ENCODE measurements at regions not wholly inside any gene's neighbourhood (a gene's known extent, or its start where the extent isn't known, plus 50 kb on each side); places are given as distances from the start of the nearest gene placed in this dataset.
"Not testable (repeated sequence)": the region's sequence is repeated elsewhere in the genome, so short reads cannot be mapped to it uniquely, and the experiment has no call there.

DNA sequence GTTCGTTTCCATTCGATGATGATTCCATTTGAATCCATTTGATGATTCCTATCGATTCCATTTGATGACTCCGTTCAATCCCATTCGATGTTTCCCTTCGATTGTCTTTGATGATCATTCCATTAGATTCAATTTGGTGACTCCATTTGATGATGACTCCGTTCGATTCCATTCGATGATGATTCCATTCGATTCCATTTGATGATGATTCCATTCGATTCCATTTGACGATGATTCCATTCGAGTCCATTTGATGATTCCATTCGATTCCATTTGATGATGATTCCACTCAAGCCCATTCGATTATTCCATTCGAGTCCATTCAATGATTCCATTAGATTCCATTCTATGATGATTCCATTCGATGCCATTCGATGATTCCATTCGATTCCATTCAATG is 2730.6 kb downstream of the RPIA start:
- 78 to 82% methylated on average over 19 of the region's 19 CpGs for WGBS, 2 donors
- H3K4me3 ChIP-seq; H3K36me3 ChIP-seq; H3K27ac ChIP-seq; H3K27me3 ChIP-seq; intact Hi-C loops (cut with DNase I); H3K4me1 ChIP-seq; DNase-seq: not testable (repeated sequence)
- H3K9me3 ChIP-seq, result peaks cover 4 to 15% (median 8%) of the 10 kb centered on the region in 3 donors

DNA sequence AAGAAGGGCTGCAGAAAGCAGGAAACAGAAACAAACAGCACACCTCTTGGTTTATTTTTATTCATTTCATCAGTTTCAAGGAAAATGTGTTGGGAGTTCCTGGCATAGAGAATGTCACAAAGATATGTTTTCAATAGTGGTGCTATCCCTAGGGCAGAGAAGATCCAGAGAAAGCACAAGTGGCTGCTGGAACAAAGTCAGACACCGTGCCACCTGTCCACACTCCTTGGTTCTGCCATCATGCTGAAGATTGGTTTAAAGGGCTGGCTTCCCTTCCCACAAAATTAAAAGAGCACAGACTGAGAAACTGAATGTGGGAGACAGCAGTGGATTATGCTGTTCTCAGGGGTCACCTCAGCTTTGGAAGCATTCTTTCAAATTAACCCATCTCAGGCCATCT is 2735.7 kb downstream of the RPIA start:
- WGBS, 2 donors, result 41 to 63% methylated on average over 1 of the region's 1 CpG
- H3K27ac ChIP-seq; intact Hi-C loops (cut with DNase I); H3K9me3 ChIP-seq; DNase-seq; H3K36me3 ChIP-seq; H3K4me3 ChIP-seq; H3K27me3 ChIP-seq; H3K4me1 ChIP-seq: not testable (repeated sequence)

DNA sequence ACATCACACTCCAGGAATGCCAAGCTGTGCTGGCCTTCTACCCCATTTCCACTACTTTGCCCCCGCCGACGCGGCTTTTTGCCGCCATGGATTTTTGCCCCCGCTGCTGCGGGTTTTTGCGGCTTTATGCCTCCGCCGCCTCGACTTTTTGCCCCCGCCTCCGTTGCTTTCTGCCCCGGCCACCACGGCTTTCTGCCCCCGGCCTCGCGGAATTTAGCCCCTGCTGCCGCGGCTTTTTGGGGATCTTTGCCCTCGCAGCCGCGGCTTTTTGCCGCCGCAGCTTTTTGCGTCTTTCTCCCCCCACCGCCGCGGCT is 2750.4 kb downstream of the RPIA start:
- Histone ChIP-seq H3K4me1 (peaks cover 10 to 15% (median 12%) of the 10 kb centered on the region in 3 donors), H3K27me3 (peaks cover 12 to 56% (median 16%) of the 10 kb centered on the region in 4 donors), H3K4me3 (peak overlapping the region in 3 of 4 donors; percentile 27 to 49 (median 33))
- intact Hi-C loops (cut with DNase I); H3K36me3 ChIP-seq; H3K27ac ChIP-seq; H3K9me3 ChIP-seq; DNase-seq: not testable (repeated sequence)
- 13 to 27% methylated on average over 29 of the region's 29 CpGs for WGBS, 2 donors

DNA sequence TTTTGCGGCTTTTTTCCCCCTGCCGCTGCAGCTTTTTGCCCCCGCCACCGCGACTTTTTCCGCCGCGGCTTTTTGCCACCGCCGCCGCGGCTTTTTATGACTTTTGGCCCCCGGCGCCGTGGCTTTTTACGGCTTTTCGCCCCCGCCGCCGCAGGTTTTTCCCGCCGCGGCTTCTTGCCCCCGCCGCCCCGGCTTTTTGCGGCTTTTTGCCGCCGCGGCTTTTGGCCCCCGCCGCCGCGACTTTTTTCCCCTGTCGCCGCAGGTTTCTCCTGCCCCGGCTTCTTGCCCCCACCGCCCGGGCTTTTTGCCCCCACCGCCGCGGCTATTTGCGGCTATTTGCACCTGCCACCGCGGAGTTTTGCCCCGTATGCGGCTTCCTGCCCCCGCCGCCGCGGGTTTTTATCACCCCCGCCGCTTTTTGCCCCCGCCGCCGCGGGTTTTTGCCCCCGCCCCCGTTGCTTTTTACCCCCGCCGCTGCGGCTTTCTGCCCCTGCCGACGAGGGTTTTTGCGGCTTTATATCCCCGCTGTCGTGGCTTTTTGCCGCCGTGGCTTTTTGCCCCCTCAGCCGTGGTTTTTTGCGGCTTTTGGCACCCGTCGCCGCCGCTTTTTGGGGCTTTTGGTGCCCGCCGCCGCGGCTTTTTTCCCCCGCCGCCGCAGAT is 2750.9 kb downstream of the RPIA start:
- DNase-seq, result no peak
- Histone ChIP-seq H3K4me1 (peaks cover 10 to 15% (median 12%) of the 10 kb centered on the region in 3 donors), H3K27me3 (peaks cover 12 to 52% (median 16%) of the 10 kb centered on the region in 4 donors), H3K27ac (no peak overlapping the region), H3K9me3 (peaks cover 0 to 6% (median 0%) of the 10 kb centered on the region in 3 donors), H3K36me3 (no peaks in the 10 kb centered on the region), H3K4me3 (peak overlapping the region in 3 of 4 donors; percentile 27 to 49 (median 33))
- intact Hi-C loops (cut with DNase I), result no loop called here
- 14 to 17% methylated on average over 76 to 82 of the region's 82 CpGs for WGBS, 2 donors
- no peak for TF ChIP-seq POLR2A (IDR thresholded peaks at IDR 0.05)
- TF ChIP-seq, protein P1, sequence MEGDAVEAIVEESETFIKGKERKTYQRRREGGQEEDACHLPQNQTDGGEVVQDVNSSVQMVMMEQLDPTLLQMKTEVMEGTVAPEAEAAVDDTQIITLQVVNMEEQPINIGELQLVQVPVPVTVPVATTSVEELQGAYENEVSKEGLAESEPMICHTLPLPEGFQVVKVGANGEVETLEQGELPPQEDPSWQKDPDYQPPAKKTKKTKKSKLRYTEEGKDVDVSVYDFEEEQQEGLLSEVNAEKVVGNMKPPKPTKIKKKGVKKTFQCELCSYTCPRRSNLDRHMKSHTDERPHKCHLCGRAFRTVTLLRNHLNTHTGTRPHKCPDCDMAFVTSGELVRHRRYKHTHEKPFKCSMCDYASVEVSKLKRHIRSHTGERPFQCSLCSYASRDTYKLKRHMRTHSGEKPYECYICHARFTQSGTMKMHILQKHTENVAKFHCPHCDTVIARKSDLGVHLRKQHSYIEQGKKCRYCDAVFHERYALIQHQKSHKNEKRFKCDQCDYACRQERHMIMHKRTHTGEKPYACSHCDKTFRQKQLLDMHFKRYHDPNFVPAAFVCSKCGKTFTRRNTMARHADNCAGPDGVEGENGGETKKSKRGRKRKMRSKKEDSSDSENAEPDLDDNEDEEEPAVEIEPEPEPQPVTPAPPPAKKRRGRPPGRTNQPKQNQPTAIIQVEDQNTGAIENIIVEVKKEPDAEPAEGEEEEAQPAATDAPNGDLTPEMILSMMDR (IDR thresholded peaks at IDR 0.05), result no peak

DNA sequence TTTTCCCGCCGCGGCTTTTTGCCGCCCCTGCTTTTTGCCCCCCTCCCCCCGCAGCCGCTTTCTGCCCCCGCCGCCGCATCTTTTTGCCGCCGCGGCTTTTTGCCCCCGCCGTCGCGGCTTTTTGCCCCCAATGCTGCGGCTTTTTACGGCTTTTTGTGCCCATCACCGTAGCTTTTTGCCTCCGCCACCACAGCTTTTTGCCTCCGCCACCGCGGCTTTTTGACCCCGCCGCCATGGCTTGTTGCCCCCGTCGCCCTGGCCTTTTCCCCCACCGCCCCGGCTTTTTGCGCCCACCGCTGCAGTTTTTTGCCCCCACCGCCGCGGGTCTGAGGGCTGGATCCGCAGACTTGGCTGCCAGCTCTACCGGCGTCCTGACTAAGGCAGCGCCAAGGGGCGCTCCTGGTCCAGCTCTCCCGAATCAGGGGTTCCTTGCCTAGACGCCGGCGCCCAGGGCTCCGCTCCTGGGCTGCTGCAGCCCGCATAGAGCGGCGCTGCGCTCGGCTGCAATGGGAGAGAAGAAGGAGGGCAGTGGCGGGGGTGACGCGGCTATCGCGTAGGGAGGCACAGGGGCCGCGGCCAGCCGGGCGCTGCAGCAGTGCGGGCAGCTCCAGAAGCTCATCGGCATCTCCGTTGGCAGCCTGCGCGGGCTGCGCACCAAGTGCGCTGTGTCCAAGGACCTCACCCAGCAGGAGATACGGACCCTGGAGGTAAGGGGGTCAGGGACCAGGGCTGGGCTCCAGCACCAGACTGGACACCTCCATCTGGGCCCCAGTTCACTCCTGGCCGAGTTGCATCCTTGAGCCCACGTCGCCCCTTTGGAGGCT is 2751.6 kb downstream of the RPIA start:
- peaks cover 10 to 15% (median 12%) of the 10 kb centered on the region in 3 donors for H3K4me1 ChIP-seq
- DNase-seq; H3K9me3 ChIP-seq; H3K36me3 ChIP-seq; H3K27ac ChIP-seq; intact Hi-C loops (cut with DNase I): not testable (repeated sequence)
- peaks cover 12 to 54% (median 16%) of the 10 kb centered on the region in 4 donors for H3K27me3 ChIP-seq
- H3K4me3 ChIP-seq, result peak overlapping the region in 3 of 4 donors; percentile 27 to 49 (median 33)
- WGBS, 2 donors, result 10 to 26% methylated on average over 31 to 39 of the region's 69 CpGs

DNA sequence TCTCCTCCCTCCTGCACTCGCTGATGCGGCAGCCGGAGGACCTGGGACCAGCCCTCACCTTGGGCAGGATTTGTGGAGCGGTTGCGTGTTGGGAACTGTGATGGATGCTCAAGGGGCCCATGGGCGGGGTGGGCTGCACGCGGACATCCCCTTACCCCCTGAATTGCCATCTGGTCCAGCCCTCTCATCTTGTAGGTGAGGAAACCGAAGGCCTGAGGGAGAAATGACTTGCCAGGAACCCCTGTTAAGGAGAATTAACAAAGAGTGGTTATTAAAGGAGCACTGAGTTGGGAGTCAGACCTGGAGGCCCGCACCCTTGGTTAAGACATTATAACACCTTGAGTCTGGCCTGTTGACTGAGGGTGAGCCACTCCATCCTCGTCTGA is 2752.2 kb downstream of the RPIA start:
- H3K36me3 ChIP-seq; DNase-seq; intact Hi-C loops (cut with DNase I); H3K9me3 ChIP-seq; H3K27ac ChIP-seq; H3K4me3 ChIP-seq: not testable (repeated sequence)
- Histone ChIP-seq H3K27me3 (peaks cover 12 to 54% (median 16%) of the 10 kb centered on the region in 4 donors), H3K4me1 (peaks cover 10 to 15% (median 12%) of the 10 kb centered on the region in 3 donors)
- WGBS, 2 donors, result 70 to 75% methylated on average over 1 to 3 of the region's 11 CpGs

DNA sequence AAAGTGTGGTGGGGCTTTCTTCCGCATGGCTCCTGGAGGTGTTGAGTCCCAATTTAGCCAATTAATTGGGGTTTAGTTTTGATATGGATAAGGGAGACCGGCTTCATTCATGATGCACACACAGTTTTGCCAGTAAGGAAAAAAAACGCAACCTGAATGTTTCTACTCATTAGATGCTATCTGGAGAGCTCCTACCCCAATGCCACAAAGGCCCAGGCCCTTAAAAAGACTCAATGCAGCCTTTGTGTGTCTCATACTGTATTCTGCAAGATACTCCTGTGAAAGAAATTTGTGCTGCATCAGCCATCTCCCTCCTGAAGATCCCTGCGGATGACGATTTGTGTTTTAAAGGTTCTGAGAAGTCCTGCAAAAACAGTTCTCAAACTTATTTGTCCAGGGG is 2754.2 kb downstream of the RPIA start:
- H3K27ac ChIP-seq; DNase-seq; intact Hi-C loops (cut with DNase I); H3K4me3 ChIP-seq; H3K36me3 ChIP-seq; H3K9me3 ChIP-seq: not testable (repeated sequence)
- Histone ChIP-seq H3K4me1 (peaks cover 10 to 15% (median 12%) of the 10 kb centered on the region in 3 donors), H3K27me3 (peaks cover 12 to 42% (median 16%) of the 10 kb centered on the region in 4 donors)
- WGBS, 2 donors, result 74 to 79% methylated on average over 4 of the region's 5 CpGs

DNA sequence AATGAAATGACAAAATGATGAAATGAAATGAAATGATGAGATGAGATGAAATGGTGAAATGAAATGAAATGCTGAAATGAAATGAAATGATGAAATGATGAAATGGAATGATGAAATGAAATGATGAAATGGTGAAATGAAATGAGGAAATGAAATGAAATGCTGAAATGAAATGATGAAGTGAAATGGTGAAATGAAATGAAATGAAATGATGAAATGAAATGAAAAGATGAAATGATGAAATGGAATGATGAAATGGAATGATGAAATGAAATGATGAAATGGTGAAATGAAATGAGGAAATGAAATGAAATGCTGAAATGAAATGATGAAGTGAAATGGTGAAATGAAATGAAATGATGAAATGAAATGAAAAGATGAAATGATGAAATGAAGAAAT is 2755.0 kb downstream of the RPIA start:
- DNase-seq; intact Hi-C loops (cut with DNase I); H3K36me3 ChIP-seq; H3K4me3 ChIP-seq; H3K27ac ChIP-seq; H3K9me3 ChIP-seq: not testable (repeated sequence)
- Histone ChIP-seq H3K4me1 (peaks cover 10 to 15% (median 12%) of the 10 kb centered on the region in 3 donors), H3K27me3 (peaks cover 12 to 45% (median 16%) of the 10 kb centered on the region in 4 donors)

DNA sequence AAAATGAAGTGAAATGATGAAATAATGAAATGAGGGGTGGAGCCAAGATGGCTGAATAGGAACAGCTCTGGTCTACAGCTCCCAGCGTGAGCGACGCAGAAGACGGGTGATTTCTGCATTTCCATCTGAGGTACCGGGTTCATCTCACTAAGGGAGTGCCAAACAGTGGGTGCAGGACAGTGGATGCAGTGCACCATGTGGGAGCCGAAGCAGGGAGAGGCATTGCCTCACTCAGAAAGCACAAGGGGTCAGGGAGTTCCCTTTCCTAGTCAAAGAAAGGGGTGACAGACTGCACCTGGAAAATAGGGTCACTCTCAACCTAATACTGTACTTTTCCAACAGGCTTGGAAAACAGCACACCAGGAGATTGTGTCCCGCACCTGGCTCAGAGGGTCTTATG is 2755.4 kb downstream of the RPIA start:
- H3K4me3 ChIP-seq; H3K27ac ChIP-seq; intact Hi-C loops (cut with DNase I): not testable (repeated sequence)

DNA sequence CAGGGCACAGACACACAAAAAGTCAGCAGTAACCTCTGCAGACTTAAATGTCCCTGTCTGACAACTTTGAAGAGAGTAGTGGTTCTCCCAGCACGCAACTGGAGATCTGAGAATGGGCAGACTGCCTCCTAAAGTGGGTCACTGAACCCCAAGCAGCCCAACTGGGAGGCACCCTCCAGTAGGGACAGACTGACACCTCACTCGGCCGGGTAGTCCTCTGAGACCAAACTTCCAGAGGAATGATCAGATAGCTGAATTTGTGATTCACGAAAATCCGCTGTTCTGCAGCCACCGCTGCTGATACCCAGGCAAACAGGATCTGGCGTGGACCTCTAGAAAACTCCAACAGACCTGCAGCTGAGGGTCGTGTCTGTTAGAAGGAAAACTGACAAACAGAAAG is 2756.0 kb downstream of the RPIA start:
- 90% methylated on average over 2 of the region's 8 CpGs; no CpG with 5 or more reads in 1 of the 2 donors for WGBS, 2 donors
- intact Hi-C loops (cut with DNase I); H3K9me3 ChIP-seq; H3K27ac ChIP-seq; H3K4me1 ChIP-seq; H3K4me3 ChIP-seq; DNase-seq; H3K36me3 ChIP-seq: not testable (repeated sequence)
- H3K27me3 ChIP-seq, result peaks cover 5 to 36% (median 8%) of the 10 kb centered on the region in 4 donors

More for the DNA sequence above, 2755.4 kb downstream of the RPIA start:
- WGBS, 2 donors, result 83% methylated on average over 6 of the region's 7 CpGs
- DNase-seq, H3K9me3 ChIP-seq, H3K36me3 ChIP-seq: not testable (repeated sequence)
- peaks cover 11 to 42% (median 14%) of the 10 kb centered on the region in 4 donors for H3K27me3 ChIP-seq
- H3K4me1 ChIP-seq, result peaks cover 10 to 13% (median 11%) of the 10 kb centered on the region in 3 donors

DNA sequence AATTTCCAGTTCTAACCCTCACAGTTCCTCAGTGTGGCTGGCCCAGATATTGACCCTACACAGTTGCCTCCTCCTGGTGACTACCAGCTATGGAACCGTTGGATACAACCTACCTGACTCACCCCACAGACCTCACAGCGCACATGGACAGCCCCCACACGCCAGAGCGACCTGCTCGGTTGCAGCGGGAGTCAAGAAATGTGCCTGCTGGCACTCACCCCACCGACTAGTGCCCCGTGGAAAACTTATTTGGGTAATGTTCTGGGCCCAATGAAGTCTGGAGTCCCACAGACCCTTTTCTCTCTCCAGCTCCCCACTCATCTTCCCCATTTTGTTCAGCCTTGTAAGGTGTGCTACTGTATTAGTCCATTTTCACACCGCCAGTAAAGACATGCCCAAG is 2770.8 kb downstream of the RPIA start:
- H3K27ac ChIP-seq; H3K36me3 ChIP-seq; H3K4me1 ChIP-seq; H3K4me3 ChIP-seq; intact Hi-C loops (cut with DNase I); DNase-seq; H3K9me3 ChIP-seq: not testable (repeated sequence)
- peaks cover 0 to 23% (median 0%) of the 10 kb centered on the region in 4 donors for H3K27me3 ChIP-seq
- WGBS, 2 donors, result 77 to 91% methylated on average over 8 to 9 of the region's 9 CpGs

DNA sequence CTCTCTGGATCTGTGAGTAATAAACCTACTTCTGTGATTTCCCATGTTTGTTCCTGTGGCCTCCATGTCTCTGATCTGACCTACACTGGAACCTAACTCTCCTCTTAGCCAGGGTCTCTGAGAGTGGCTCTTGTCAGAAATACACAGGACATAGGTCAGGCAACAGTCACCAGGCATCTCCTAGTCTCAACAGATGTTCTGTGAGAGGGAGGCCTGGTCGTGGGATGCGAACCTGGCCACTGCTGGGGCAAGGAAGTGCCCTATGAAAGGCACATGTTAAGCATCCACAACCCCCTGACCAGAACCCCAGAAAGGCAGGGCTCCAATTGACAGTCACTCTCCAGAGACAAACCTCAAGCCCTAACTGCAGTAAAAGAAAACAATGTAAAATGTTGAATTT is 2771.5 kb downstream of the RPIA start:
- 60% methylated on average over 1 of the region's 2 CpGs; no CpG with 5 or more reads in 1 of the 2 donors for WGBS, 2 donors
- H3K36me3 ChIP-seq; H3K4me3 ChIP-seq; intact Hi-C loops (cut with DNase I); H3K4me1 ChIP-seq; H3K9me3 ChIP-seq; DNase-seq; H3K27ac ChIP-seq: not testable (repeated sequence)
- H3K27me3 ChIP-seq, result peaks cover 0 to 28% (median 0%) of the 10 kb centered on the region in 4 donors

Data from esophagus squamous epithelium (tissue), 5 donors.